HCEC 1CT (cell line): ENCODE measurements at regions not wholly inside any gene's neighbourhood (a gene's known extent, or its start where the extent isn't known, plus 50 kb on each side); places are given as distances from the start of the nearest gene placed in this dataset.

Source experiments
- DNase-seq: peaks from one replicate; pipeline ENCODE4 v3.0.0-alpha.2; 2017

GRCh38 chr2:7777668-7778067 is 860.5 kb downstream of the RNF144A start:
- no peak for DNase-seq

- no peak for DNase-seq
These were observed 863.1 kb downstream of the RNF144A start for GRCh38 chr2:7780321-7780720.

GRCh38 chr2:7785700-7786099 is 868.5 kb downstream of the RNF144A start:
- DNase-seq, result no peak

GRCh38 chr2:7788736-7789135 is 871.5 kb downstream of the RNF144A start:
- no peak for DNase-seq

- no peak for DNase-seq
These were observed 874.9 kb downstream of the RNF144A start for GRCh38 chr2:7792031-7792651.

GRCh38 chr2:7795778-7796563 is 878.8 kb downstream of the RNF144A start:
- no peak for DNase-seq

GRCh38 chr2:7800031-7800430 is 881.8 kb upstream of the ID2 start:
- DNase-seq, result no peak

GRCh38 chr2:7801212-7801611 is 880.6 kb upstream of the ID2 start:
- no peak for DNase-seq

GRCh38 chr2:7803515-7803914 is 878.3 kb upstream of the ID2 start:
- DNase-seq, result no peak

- no peak for DNase-seq
These were observed 872.2 kb upstream of the ID2 start for GRCh38 chr2:7809640-7810039.

GRCh38 chr2:7811073-7811472 is 870.8 kb upstream of the ID2 start:
- DNase-seq, result no peak

- DNase-seq, result no peak
These were observed 869.4 kb upstream of the ID2 start for GRCh38 chr2:7812231-7812995.

- no peak for DNase-seq
These were observed 868.1 kb upstream of the ID2 start for GRCh38 chr2:7813541-7814292.

GRCh38 chr2:7815726-7816125 is 866.1 kb upstream of the ID2 start:
- DNase-seq, result no peak

GRCh38 chr2:7816233-7816632 is 865.6 kb upstream of the ID2 start:
- no peak for DNase-seq

- no peak for DNase-seq
These were observed 864.9 kb upstream of the ID2 start for GRCh38 chr2:7816944-7817343.

- DNase-seq, result no peak
These were observed 862.5 kb upstream of the ID2 start for GRCh38 chr2:7819316-7819715.

GRCh38 chr2:7819850-7820249 is 862.0 kb upstream of the ID2 start:
- DNase-seq, result no peak

GRCh38 chr2:7824211-7824610 is 857.6 kb upstream of the ID2 start:
- no peak for DNase-seq

- DNase-seq, result no peak
These were observed 856.1 kb upstream of the ID2 start for GRCh38 chr2:7825591-7826312.

GRCh38 chr2:7826656-7827055 is 855.2 kb upstream of the ID2 start:
- no peak for DNase-seq

GRCh38 chr2:7829241-7829640 is 852.6 kb upstream of the ID2 start:
- DNase-seq, result no peak

- no peak for DNase-seq
These were observed 851.2 kb upstream of the ID2 start for GRCh38 chr2:7830616-7831015.
